ENCODE measurements at regions not wholly inside any gene's neighbourhood (a gene's known extent, or its start where the extent isn't known, plus 50 kb on each side); places are given as distances from the start of the nearest gene placed in this dataset.

GRCh38 chr7:35362341-35362740 lies 108.4 kb upstream of the TBX20 start:
- TF ChIP-seq TAF1 (IDR thresholded peaks at IDR 0.05; ENCODE audit: borderline replicate concordance, insufficient read depth, low read length) (no peak), POLR2AphosphoS5 (IDR thresholded peaks at IDR 0.05; ENCODE audit: low read depth, low read length) (no peak), SIN3A (IDR thresholded peaks at IDR 0.05; ENCODE audit: borderline replicate concordance, insufficient read depth, low read length) (no peak), REST (IDR thresholded peaks at IDR 0.05; ENCODE audit: insufficient read depth in 1 of 2, low read depth in 2 of 2, low read length in 2 of 2) (no peak)
